Activated CD8-positive, alpha-beta T cell treated with anti-CD3 and anti-CD28 coated beads for 36 hours (primary cell): ENCODE measurements at regions not wholly inside any gene's neighbourhood (a gene's known extent, or its start where the extent isn't known, plus 50 kb on each side); places are given as distances from the start of the nearest gene placed in this dataset.

ENCODE experiments used
- ATAC-seq: fragments of 200-7000 bp; cut with Tn5 transposase; one replicate; pipeline ENCODE4 v1.10.0; 2021; ENCODE audit warnings: mild to moderate bottlenecking, moderate library complexity
- CTCF ChIA-PET: fragments of 350-600 bp; sonication (Branson Sonifier 250); formaldehyde crosslinking; loops from one replicate; lab custom pipeline; 2021; ENCODE audit warnings: antibody characterized with exemption; lab: Charles Lee
- POLR2A ChIA-PET: fragments of 350-600 bp; sonication (Branson Sonifier 250); formaldehyde crosslinking; loops from one replicate; lab custom pipeline; 2021; ENCODE audit warnings: antibody characterized with exemption; lab: Charles Lee
- DNase-seq: peaks from one replicate; pipeline ENCODE4 v3.0.0-alpha.2; 2020
- H3K27ac Mint-ChIP-seq: one replicate; pipeline ENCODE4 v1.8.0; 2021; ENCODE audit warnings: mild to moderate bottlenecking, mixed read lengths
- H3K27me3 Mint-ChIP-seq: one replicate; pipeline ENCODE4 v1.8.0; 2021; ENCODE audit warnings: mixed read lengths
- H3K36me3 Mint-ChIP-seq: one replicate; pipeline ENCODE4 v1.8.0; 2021; ENCODE audit warnings: low read depth, mixed read lengths
- H3K4me1 Mint-ChIP-seq: one replicate; pipeline ENCODE4 v1.8.0; 2021; ENCODE audit warnings: low read depth, mixed read lengths
- H3K4me3 Mint-ChIP-seq: one replicate; pipeline ENCODE4 v1.8.0; 2021; ENCODE audit warnings: mild to moderate bottlenecking, moderate library complexity, mixed read lengths
- H3K9me3 Mint-ChIP-seq: one replicate; pipeline ENCODE4 v1.8.0; 2021; ENCODE audit warnings: mixed read lengths
- intact Hi-C: fragments of 100-400 bp; cut with micrococcal nuclease; formaldehyde crosslinking; loops from one replicate; pipeline ENCODE4 v1.10.0; 2022
- TF ChIP-seq, protein P1 (sequence below): fragments of 200-600 bp; IDR thresholded peaks from one replicate; pipeline ENCODE4 v1.8.0; 2022; ENCODE audit warnings: antibody characterized with exemption, mild to moderate bottlenecking

GRCh38 chr10:128373831-128374230, 247.6 kb upstream of the MKI67 start:
- intact Hi-C loops = no loop called here
- Mint-ChIP-seq H3K27ac (no peak overlapping the region), H3K36me3 (no peaks in the 10 kb centered on the region), H3K4me1 (no peaks in the 10 kb centered on the region), H3K9me3 (no peaks in the 10 kb centered on the region), H3K4me3 (no peak overlapping the region), H3K27me3 (peaks cover 4% of the 10 kb centered on the region)
- DNase-seq (no peak), ATAC-seq (no peak)
- TF ChIP-seq, protein P1, sequence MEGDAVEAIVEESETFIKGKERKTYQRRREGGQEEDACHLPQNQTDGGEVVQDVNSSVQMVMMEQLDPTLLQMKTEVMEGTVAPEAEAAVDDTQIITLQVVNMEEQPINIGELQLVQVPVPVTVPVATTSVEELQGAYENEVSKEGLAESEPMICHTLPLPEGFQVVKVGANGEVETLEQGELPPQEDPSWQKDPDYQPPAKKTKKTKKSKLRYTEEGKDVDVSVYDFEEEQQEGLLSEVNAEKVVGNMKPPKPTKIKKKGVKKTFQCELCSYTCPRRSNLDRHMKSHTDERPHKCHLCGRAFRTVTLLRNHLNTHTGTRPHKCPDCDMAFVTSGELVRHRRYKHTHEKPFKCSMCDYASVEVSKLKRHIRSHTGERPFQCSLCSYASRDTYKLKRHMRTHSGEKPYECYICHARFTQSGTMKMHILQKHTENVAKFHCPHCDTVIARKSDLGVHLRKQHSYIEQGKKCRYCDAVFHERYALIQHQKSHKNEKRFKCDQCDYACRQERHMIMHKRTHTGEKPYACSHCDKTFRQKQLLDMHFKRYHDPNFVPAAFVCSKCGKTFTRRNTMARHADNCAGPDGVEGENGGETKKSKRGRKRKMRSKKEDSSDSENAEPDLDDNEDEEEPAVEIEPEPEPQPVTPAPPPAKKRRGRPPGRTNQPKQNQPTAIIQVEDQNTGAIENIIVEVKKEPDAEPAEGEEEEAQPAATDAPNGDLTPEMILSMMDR = no peak
- ChIA-PET CTCF (no interaction called here), POLR2A (no interaction called here)

DNA sequence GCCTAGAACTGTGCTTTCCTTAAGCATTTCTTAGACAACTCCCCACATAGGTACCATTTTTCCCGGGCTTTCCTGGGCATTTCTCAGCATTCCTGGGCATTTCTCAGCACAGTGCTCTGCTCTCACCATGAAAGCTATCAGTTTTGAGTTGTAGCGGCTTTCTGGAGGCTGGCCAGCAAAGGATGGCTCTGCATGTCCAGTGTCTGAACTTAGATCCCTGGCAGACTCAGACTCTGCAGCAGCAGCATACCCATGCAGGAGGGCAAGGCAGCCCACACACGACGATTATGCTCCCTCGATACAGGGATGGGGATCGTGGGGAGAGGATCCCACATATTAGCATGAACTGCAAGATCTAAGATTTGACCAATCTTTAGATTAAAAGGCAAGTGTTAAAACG, 248.9 kb upstream of the MKI67 start:
- Mint-ChIP-seq H3K27ac (no peak overlapping the region), H3K4me1 (no peaks in the 10 kb centered on the region), H3K36me3 (no peaks in the 10 kb centered on the region), H3K27me3 (peaks cover 4% of the 10 kb centered on the region), H3K9me3 (no peaks in the 10 kb centered on the region), H3K4me3 (no peak overlapping the region)
- DNase-seq = no peak
- intact Hi-C loops = no loop called here
- ATAC-seq = no peak
- ChIA-PET POLR2A (no interaction called here), CTCF (no interaction called here)
- TF ChIP-seq, protein P1 = no peak

DNA sequence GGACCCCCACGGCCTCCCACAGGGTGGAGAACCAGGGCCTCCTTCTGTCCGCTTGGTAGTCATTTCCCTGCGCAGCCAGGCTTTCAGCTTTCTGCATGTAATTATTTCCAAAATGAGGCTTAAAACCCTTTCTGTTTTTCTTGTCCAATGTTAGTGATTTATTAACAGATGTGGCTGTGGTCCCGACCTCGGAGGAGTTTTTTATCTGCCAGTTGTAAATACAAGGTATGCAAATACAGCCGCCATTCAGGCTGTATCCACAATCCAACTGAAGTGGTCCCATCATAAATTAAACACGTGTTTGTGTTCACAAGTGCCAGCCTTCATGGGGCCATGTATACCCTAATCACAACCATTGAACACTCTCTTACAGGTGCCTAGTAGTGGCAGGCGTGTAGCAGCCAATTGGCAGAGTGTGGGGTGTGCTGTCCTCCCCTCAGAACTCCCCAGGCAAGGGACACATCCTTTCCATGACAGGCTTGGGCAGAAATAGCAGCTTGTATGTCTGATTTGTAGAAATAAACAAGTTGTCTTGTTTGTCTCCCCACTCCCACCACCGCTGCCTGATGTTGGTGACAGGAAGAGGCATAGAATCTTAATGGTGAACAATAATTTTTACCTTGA, 251.3 kb upstream of the MKI67 start:
- no peak for ATAC-seq
- no peaks in the 10 kb centered on the region for H3K36me3 Mint-ChIP-seq

DNA sequence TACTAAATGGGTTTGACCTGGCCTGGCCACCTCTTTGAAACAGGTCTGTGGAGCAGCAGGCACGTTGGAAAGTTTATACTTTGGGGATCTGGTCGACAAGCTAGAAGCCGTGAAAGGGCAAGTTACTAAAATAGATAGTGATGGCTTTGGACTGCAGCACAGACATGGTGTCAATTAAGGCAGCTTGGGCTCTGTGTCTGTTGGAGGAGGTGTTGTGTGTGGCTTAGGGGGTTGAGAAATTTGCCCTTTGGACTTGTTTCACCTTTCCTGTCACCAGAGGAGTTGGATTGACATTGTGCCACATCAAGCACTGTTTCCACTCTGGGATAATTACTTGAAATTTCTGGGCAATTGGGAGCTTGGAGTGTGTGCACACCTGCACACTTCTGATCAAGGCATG, 251.8 kb upstream of the MKI67 start:
- ChIA-PET POLR2A (no interaction called here), CTCF (no interaction called here)
- intact Hi-C loops = no loop called here
- Mint-ChIP-seq H3K9me3 (no peaks in the 10 kb centered on the region), H3K36me3 (no peaks in the 10 kb centered on the region), H3K4me3 (no peak overlapping the region), H3K4me1 (no peaks in the 10 kb centered on the region), H3K27me3 (peaks cover 2% of the 10 kb centered on the region), H3K27ac (no peak overlapping the region)
- DNase-seq (no peak), ATAC-seq (no peak)
- TF ChIP-seq, protein P1 = no peak

More for the DNA sequence above, 251.3 kb upstream of the MKI67 start:
- Mint-ChIP-seq H3K27ac (no peak overlapping the region), H3K4me3 (no peak overlapping the region), H3K4me1 (no peaks in the 10 kb centered on the region), H3K27me3 (peaks cover 2% of the 10 kb centered on the region), H3K9me3 (no peaks in the 10 kb centered on the region)
- DNase-seq = no peak
- TF ChIP-seq, protein P1 = no peak
- intact Hi-C loops = no loop called here
- ChIA-PET CTCF (no interaction called here), POLR2A (no interaction called here)

- H3K36me3 Mint-ChIP-seq = no peaks in the 10 kb centered on the region
- ChIA-PET POLR2A (no interaction called here), CTCF (no interaction called here)
- no peaks in the 10 kb centered on the region for H3K4me1 Mint-ChIP-seq
- H3K9me3 Mint-ChIP-seq = no peaks in the 10 kb centered on the region
- ATAC-seq = no peak
- H3K4me3 Mint-ChIP-seq = no peak overlapping the region
- DNase-seq = no peak
- H3K27ac Mint-ChIP-seq = no peak overlapping the region
- peaks cover 2% of the 10 kb centered on the region for H3K27me3 Mint-ChIP-seq
- intact Hi-C loops = no loop called here
- TF ChIP-seq, protein P1 = no peak
Measured at GRCh38 chr10:128380946-128381345, 254.7 kb upstream of the MKI67 start.
